Activated CD4-positive, alpha-beta T cell treated with anti-CD3 and anti-CD28 coated beads, Interleukin-2, amount 10 ng/mL, durations not matched to agents 7 days and 5 days (primary cell): ENCODE measurements at regions not wholly inside any gene's neighbourhood (a gene's known extent, or its start where the extent isn't known, plus 50 kb on each side); places are given as distances from the start of the nearest gene placed in this dataset.
"Not testable (repeated sequence)": the region's sequence is repeated elsewhere in the genome, so short reads cannot be mapped to it uniquely, and the experiment has no call there.

Experiments used
- CTCF ChIA-PET: fragments of 350-600 bp; sonication (Branson Sonifier 250); formaldehyde crosslinking; loops from one replicate; lab custom pipeline; 2021; ENCODE audit warnings: antibody characterized with exemption; lab: Charles Lee
- POLR2A ChIA-PET: fragments of 350-600 bp; sonication (Branson Sonifier 250); formaldehyde crosslinking; loops from one replicate; lab custom pipeline; 2021; ENCODE audit warnings: antibody characterized with exemption; lab: Charles Lee
- DNase-seq: peaks from one replicate; pipeline ENCODE4 v3.0.0-alpha.2; 2020
- H3K27ac Mint-ChIP-seq: one replicate; pipeline ENCODE4 v1.8.0; 2021; ENCODE audit warnings: mild to moderate bottlenecking, moderate library complexity, mixed read lengths
- H3K27me3 Mint-ChIP-seq: one replicate; pipeline ENCODE4 v1.8.0; 2021; ENCODE audit warnings: mixed read lengths
- H3K36me3 Mint-ChIP-seq: one replicate; pipeline ENCODE4 v1.8.0; 2021; ENCODE audit warnings: low read depth, mixed read lengths
- H3K4me1 Mint-ChIP-seq: one replicate; pipeline ENCODE4 v1.8.0; 2021; ENCODE audit warnings: mixed read lengths
- H3K4me3 Mint-ChIP-seq: one replicate; pipeline ENCODE4 v1.8.0; 2021; ENCODE audit warnings: mild to moderate bottlenecking, moderate library complexity, mixed read lengths
- H3K9me3 Mint-ChIP-seq: one replicate; pipeline ENCODE4 v1.8.0; 2021; ENCODE audit warnings: mixed read lengths

GRCh38 chr13:91031508-91031907, 316.0 kb upstream of the MIR17HG start:
- H3K9me3 Mint-ChIP-seq, result no peaks in the 10 kb centered on the region
- ChIA-PET POLR2A (no interaction called here), CTCF (no interaction called here)
- no peaks in the 10 kb centered on the region for H3K36me3 Mint-ChIP-seq
- no peaks in the 10 kb centered on the region for H3K4me1 Mint-ChIP-seq
- no peaks in the 10 kb centered on the region for H3K27me3 Mint-ChIP-seq
- no peak for DNase-seq
- no peak overlapping the region for H3K27ac Mint-ChIP-seq
- H3K4me3 Mint-ChIP-seq, result no peak overlapping the region

GRCh38 chr13:91032104-91032503, 315.4 kb upstream of the MIR17HG start:
- H3K27ac Mint-ChIP-seq, result no peak overlapping the region

GRCh38 chr13:91036886-91037285, 310.6 kb upstream of the MIR17HG start:
- ChIA-PET CTCF (no interaction called here), POLR2A (no interaction called here)
- Mint-ChIP-seq H3K27ac (no peak overlapping the region), H3K27me3 (no peaks in the 10 kb centered on the region), H3K4me3 (no peak overlapping the region), H3K4me1 (no peaks in the 10 kb centered on the region), H3K36me3 (no peaks in the 10 kb centered on the region), H3K9me3 (no peaks in the 10 kb centered on the region)
- no peak for DNase-seq

More at GRCh38 chr13:91032104-91032503, 315.4 kb upstream of the MIR17HG start:
- H3K4me1 Mint-ChIP-seq, result no peaks in the 10 kb centered on the region
- POLR2A ChIA-PET, result no interaction called here
- no peaks in the 10 kb centered on the region for H3K36me3 Mint-ChIP-seq
- H3K9me3 Mint-ChIP-seq, result no peaks in the 10 kb centered on the region
- no peak for DNase-seq
- H3K27me3 Mint-ChIP-seq, result no peaks in the 10 kb centered on the region
- H3K4me3 Mint-ChIP-seq, result no peak overlapping the region
- CTCF ChIA-PET, result no interaction called here

- Mint-ChIP-seq H3K4me1 (no peaks in the 10 kb centered on the region), H3K9me3 (no peaks in the 10 kb centered on the region), H3K27ac (no peak overlapping the region), H3K4me3 (no peak overlapping the region), H3K27me3 (no peaks in the 10 kb centered on the region), H3K36me3 (no peaks in the 10 kb centered on the region)
- no peak for DNase-seq
- ChIA-PET CTCF (no interaction called here), POLR2A (no interaction called here)
Measured at GRCh38 chr13:91042870-91043269, 304.6 kb upstream of the MIR17HG start.

- Mint-ChIP-seq H3K27me3 (no peaks in the 10 kb centered on the region), H3K36me3 (no peaks in the 10 kb centered on the region), H3K4me3 (no peak overlapping the region), H3K27ac (no peak overlapping the region), H3K4me1 (no peaks in the 10 kb centered on the region), H3K9me3 (no peaks in the 10 kb centered on the region)
- CTCF ChIA-PET, result no interaction called here
- POLR2A ChIA-PET, result no interaction called here
- no peak for DNase-seq
Measured at GRCh38 chr13:91045351-91046034, 302.0 kb upstream of the MIR17HG start.

GRCh38 chr13:91046715-91047327, 300.7 kb upstream of the MIR17HG start:
- H3K4me3 Mint-ChIP-seq, result no peak overlapping the region
- H3K4me1 Mint-ChIP-seq, result no peaks in the 10 kb centered on the region
- CTCF ChIA-PET, result no interaction called here
- H3K9me3 Mint-ChIP-seq, result no peaks in the 10 kb centered on the region
- no peaks in the 10 kb centered on the region for H3K27me3 Mint-ChIP-seq
- no peaks in the 10 kb centered on the region for H3K36me3 Mint-ChIP-seq
- no peak for DNase-seq
- POLR2A ChIA-PET, result no interaction called here
- H3K27ac Mint-ChIP-seq, result no peak overlapping the region

- H3K4me1 Mint-ChIP-seq, result no peaks in the 10 kb centered on the region
- POLR2A ChIA-PET, result interaction anchor here (0.7 kb wide), 1 partner anchor 438 kb away, joined by 3 read pairs; no protein-coding TSS in a partner anchor
Measured at GRCh38 chr13:91050970-91051369, 296.5 kb upstream of the MIR17HG start.

GRCh38 chr13:91052876-91053275, 294.6 kb upstream of the MIR17HG start:
- Mint-ChIP-seq H3K27ac (no peak overlapping the region), H3K9me3 (no peaks in the 10 kb centered on the region), H3K27me3 (no peaks in the 10 kb centered on the region), H3K4me1 (no peaks in the 10 kb centered on the region), H3K36me3 (no peaks in the 10 kb centered on the region), H3K4me3 (no peak overlapping the region)
- ChIA-PET POLR2A (no interaction called here), CTCF (interaction anchor here (1.1 kb wide), 1 partner anchor 14 kb away, joined by 4 read pairs; no protein-coding TSS in a partner anchor)
- no peak for DNase-seq

More at GRCh38 chr13:91050970-91051369, 296.5 kb upstream of the MIR17HG start:
- CTCF ChIA-PET, result no interaction called here
- H3K27ac Mint-ChIP-seq, result no peak overlapping the region
- H3K4me3 Mint-ChIP-seq, result no peak overlapping the region
- no peaks in the 10 kb centered on the region for H3K9me3 Mint-ChIP-seq
- no peak for DNase-seq
- H3K36me3 Mint-ChIP-seq, result no peaks in the 10 kb centered on the region
- H3K27me3 Mint-ChIP-seq, result no peaks in the 10 kb centered on the region

- H3K27ac Mint-ChIP-seq, result no peak overlapping the region
- CTCF ChIA-PET, result interaction anchor here (1.1 kb wide), 1 partner anchor 13 kb away, joined by 4 read pairs; no protein-coding TSS in a partner anchor
- H3K4me1 Mint-ChIP-seq, result no peaks in the 10 kb centered on the region
- no peaks in the 10 kb centered on the region for H3K9me3 Mint-ChIP-seq
- H3K4me3 Mint-ChIP-seq, result no peak overlapping the region
- POLR2A ChIA-PET, result no interaction called here
- H3K27me3 Mint-ChIP-seq, result no peaks in the 10 kb centered on the region
- H3K36me3 Mint-ChIP-seq, result no peaks in the 10 kb centered on the region
- DNase-seq, result no peak
Measured at GRCh38 chr13:91053318-91054065, 294.0 kb upstream of the MIR17HG start.

- Mint-ChIP-seq H3K36me3 (no peaks in the 10 kb centered on the region), H3K4me1 (no peaks in the 10 kb centered on the region), H3K9me3 (peaks cover 5% of the 10 kb centered on the region), H3K4me3 (no peak overlapping the region), H3K27ac (no peak overlapping the region), H3K27me3 (no peaks in the 10 kb centered on the region)
- ChIA-PET CTCF (no interaction called here), POLR2A (no interaction called here)
- no peak for DNase-seq
Measured at GRCh38 chr13:91054902-91055301, 292.6 kb upstream of the MIR17HG start.

- CTCF ChIA-PET, result no interaction called here
- Mint-ChIP-seq H3K27ac (no peak overlapping the region), H3K4me3 (no peak overlapping the region), H3K36me3 (no peaks in the 10 kb centered on the region), H3K4me1 (no peaks in the 10 kb centered on the region), H3K27me3 (no peaks in the 10 kb centered on the region), H3K9me3 (peaks cover 5% of the 10 kb centered on the region)
- no peak for DNase-seq
- POLR2A ChIA-PET, result no interaction called here
Measured at GRCh38 chr13:91056746-91057145, 290.7 kb upstream of the MIR17HG start.

- CTCF ChIA-PET, H3K27ac Mint-ChIP-seq, H3K9me3 Mint-ChIP-seq, H3K4me1 Mint-ChIP-seq, H3K36me3 Mint-ChIP-seq, H3K4me3 Mint-ChIP-seq, H3K27me3 Mint-ChIP-seq, DNase-seq, POLR2A ChIA-PET: not testable (repeated sequence)
Measured at GRCh38 chr13:91057507-91057906, 290.0 kb upstream of the MIR17HG start.

GRCh38 chr13:91058066-91058465, 289.4 kb upstream of the MIR17HG start:
- H3K9me3 Mint-ChIP-seq, result peaks cover 5% of the 10 kb centered on the region
- no peak overlapping the region for H3K4me3 Mint-ChIP-seq
- no peaks in the 10 kb centered on the region for H3K4me1 Mint-ChIP-seq
- POLR2A ChIA-PET, result no interaction called here
- H3K27me3 Mint-ChIP-seq, result no peaks in the 10 kb centered on the region
- H3K36me3 Mint-ChIP-seq, result no peaks in the 10 kb centered on the region
- DNase-seq, result no peak
- no peak overlapping the region for H3K27ac Mint-ChIP-seq
- CTCF ChIA-PET, result no interaction called here
